Endodermal cell (in vitro differentiated cells): ENCODE measurements at regions not wholly inside any gene's neighbourhood (a gene's known extent, or its start where the extent isn't known, plus 50 kb on each side); places are given as distances from the start of the nearest gene placed in this dataset.

Source experiments
- DNase-seq: peaks from one replicate; pipeline ENCODE4 v3.0.0-alpha.2; 2017
- H3K27ac ChIP-seq: 2 replicates; pipeline ENCODE4 v1.5.1; 2013; ENCODE audit warnings: mild to moderate bottlenecking, low read depth, low read length, moderate library complexity
- H3K27me3 ChIP-seq: 2 replicates; pipeline ENCODE4 v1.6.1; 2013; ENCODE audit warnings: mild to moderate bottlenecking, low read length, moderate library complexity; ENCODE audit not compliant: insufficient read depth, control insufficient read depth, poor library complexity, severe bottlenecking
- H3K36me3 ChIP-seq: 2 replicates; pipeline ENCODE4 v1.7.0; 2013; ENCODE audit warnings: mild to moderate bottlenecking, low read length, moderate library complexity; ENCODE audit not compliant: control insufficient read depth, insufficient read depth
- H3K4me1 ChIP-seq: one replicate; pipeline ENCODE4 v1.7.0; 2013; ENCODE audit warnings: low read length; ENCODE audit not compliant: control insufficient read depth, insufficient read depth
- H3K4me3 ChIP-seq: 2 replicates; pipeline ENCODE4 v1.5.1; 2013; ENCODE audit warnings: mild to moderate bottlenecking, low read length, moderate library complexity
- H3K9ac ChIP-seq: 2 replicates; pipeline ENCODE4 v1.6.1; 2013; ENCODE audit warnings: mild to moderate bottlenecking, low read length, moderate library complexity; ENCODE audit not compliant: poor library complexity, severe bottlenecking; ENCODE audit errors: extremely low read depth
- H3K9me3 ChIP-seq: 2 replicates; pipeline ENCODE4 v1.6.1; 2013; ENCODE audit warnings: mild to moderate bottlenecking, low read length, moderate library complexity; ENCODE audit not compliant: control insufficient read depth
- H3K27ac Mint-ChIP-seq: 2 replicates; pipeline ENCODE4 v1.8.0; 2020; ENCODE audit warnings: mixed read lengths
- H3K27me3 Mint-ChIP-seq: 2 replicates; pipeline ENCODE4 v1.8.0; 2021; ENCODE audit warnings: mild to moderate bottlenecking, mixed read lengths; ENCODE audit not compliant: insufficient read depth
- H3K36me3 Mint-ChIP-seq: 2 replicates; pipeline ENCODE4 v1.8.0; 2020; ENCODE audit warnings: low read depth, mixed read lengths
- H3K4me1 Mint-ChIP-seq: 2 replicates; pipeline ENCODE4 v1.8.0; 2020; ENCODE audit warnings: mixed read lengths
- H3K4me3 Mint-ChIP-seq: 2 replicates; pipeline ENCODE4 v1.8.0; 2020; ENCODE audit warnings: mild to moderate bottlenecking, moderate library complexity, mixed read lengths
- H3K9me3 Mint-ChIP-seq: 2 replicates; pipeline ENCODE4 v1.8.0; 2020; ENCODE audit warnings: mild to moderate bottlenecking, mixed read lengths
- CTCF ChIP-seq: fragments of 200-600 bp; sonication (generic); conservative IDR thresholded peaks from 2 replicates; pipeline ENCODE4 v1.5.0; 2021; ENCODE audit warnings: antibody characterized with exemption, mild to moderate bottlenecking
- WGBS, 2 experiments: methylation state at CpG; one replicate each; pipeline versions ENCODE4 v1.1.5 to v1.1.7; 2013; ENCODE audit warnings: missing lambda C conversion rate in 2 of 2, mixed read lengths in 1 of 2; ENCODE audit not compliant: insufficient coverage in 1 of 2, insufficient read length in 1 of 2; 5-methylcytosine and 5-hydroxymethylcytosine counted together

- H3K27me3 Mint-ChIP-seq: peaks cover 42% of the 10 kb centered on the region
Measured at GRCh38 chr9:108277216-108277615, 578.6 kb downstream of the ACTL7B start.

GRCh38 chr9:108275906-108276305 lies 579.9 kb downstream of the ACTL7B start:
- H3K27me3 Mint-ChIP-seq: peaks cover 46% of the 10 kb centered on the region
- Histone ChIP-seq H3K27ac (no peak overlapping the region), H3K4me3 (no peak overlapping the region), H3K36me3 (no peaks in the 10 kb centered on the region), H3K9me3 (no peaks in the 10 kb centered on the region), H3K9ac (no peak overlapping the region), H3K4me1 (no peaks in the 10 kb centered on the region), H3K27me3 (peaks cover 44% of the 10 kb centered on the region)
- no peak for DNase-seq
- no peak overlapping the region for H3K27ac Mint-ChIP-seq
- no peak overlapping the region for H3K4me3 Mint-ChIP-seq
- peaks cover 23% of the 10 kb centered on the region for H3K4me1 Mint-ChIP-seq
- H3K36me3 Mint-ChIP-seq: no peaks in the 10 kb centered on the region
- TF ChIP-seq CTCF: no peak
- no peaks in the 10 kb centered on the region for H3K9me3 Mint-ChIP-seq
- 100% methylated on average over 1 to 2 of the region's 2 CpGs for WGBS, 2 experiments

More at GRCh38 chr9:108277216-108277615, 578.6 kb downstream of the ACTL7B start:
- no peak for DNase-seq
- Mint-ChIP-seq H3K9me3 (no peaks in the 10 kb centered on the region), H3K4me1 (peaks cover 10% of the 10 kb centered on the region), H3K27ac (no peak overlapping the region), H3K36me3 (no peaks in the 10 kb centered on the region), H3K4me3 (no peak overlapping the region)
- Histone ChIP-seq H3K9me3 (no peaks in the 10 kb centered on the region), H3K27me3 (peaks cover 42% of the 10 kb centered on the region), H3K4me1 (no peaks in the 10 kb centered on the region), H3K4me3 (no peak overlapping the region), H3K27ac (no peak overlapping the region), H3K36me3 (no peaks in the 10 kb centered on the region), H3K9ac (no peak overlapping the region)
- no peak for TF ChIP-seq CTCF

- Mint-ChIP-seq H3K4me1 (peaks cover 28% of the 10 kb centered on the region), H3K27ac (no peak overlapping the region), H3K36me3 (no peaks in the 10 kb centered on the region), H3K27me3 (peaks cover 50% of the 10 kb centered on the region), H3K9me3 (no peaks in the 10 kb centered on the region), H3K4me3 (no peak overlapping the region)
- Histone ChIP-seq H3K9ac (no peak overlapping the region), H3K27ac (no peak overlapping the region), H3K36me3 (no peaks in the 10 kb centered on the region), H3K4me1 (no peaks in the 10 kb centered on the region), H3K4me3 (no peak overlapping the region), H3K27me3 (peaks cover 54% of the 10 kb centered on the region), H3K9me3 (no peaks in the 10 kb centered on the region)
- 91 to 93% methylated on average over 5 of the region's 5 CpGs for WGBS, 2 experiments
- no peak for TF ChIP-seq CTCF
- DNase-seq: no peak
Measured at GRCh38 chr9:108274971-108275370, 580.8 kb downstream of the ACTL7B start.
